Stimulated activated CD8-positive, alpha-beta memory T cell treated with anti-CD3 and anti-CD28 coated beads, Interleukin-4, amount 100 ng/mL, for 24 hours (primary cell): ENCODE measurements at regions not wholly inside any gene's neighbourhood (a gene's known extent, or its start where the extent isn't known, plus 50 kb on each side); places are given as distances from the start of the nearest gene placed in this dataset.

ENCODE experiments used
- DNase-seq: peaks from one replicate; pipeline ENCODE4 v3.0.0-alpha.2; 2020; ENCODE audit warnings: low read depth

DNA sequence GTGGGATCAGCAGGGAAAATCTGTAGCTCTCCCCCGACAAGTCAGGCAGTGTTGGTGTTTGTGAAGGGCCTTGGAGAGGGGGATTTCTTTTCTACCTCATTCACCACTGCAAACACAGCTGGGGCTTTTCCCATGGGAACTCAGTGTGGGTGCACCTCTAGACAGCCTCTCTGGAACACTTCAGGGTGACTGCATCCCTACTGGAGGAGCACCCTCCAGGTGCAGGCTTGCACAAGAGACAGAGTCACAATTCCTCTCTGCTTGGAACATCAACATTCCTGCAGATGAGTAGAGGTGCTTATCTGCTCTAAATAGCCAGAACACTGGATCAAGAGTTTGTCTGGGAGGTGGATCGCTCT lies 72.7 kb upstream of the AKAP13 start:
- no peak for DNase-seq

DNA sequence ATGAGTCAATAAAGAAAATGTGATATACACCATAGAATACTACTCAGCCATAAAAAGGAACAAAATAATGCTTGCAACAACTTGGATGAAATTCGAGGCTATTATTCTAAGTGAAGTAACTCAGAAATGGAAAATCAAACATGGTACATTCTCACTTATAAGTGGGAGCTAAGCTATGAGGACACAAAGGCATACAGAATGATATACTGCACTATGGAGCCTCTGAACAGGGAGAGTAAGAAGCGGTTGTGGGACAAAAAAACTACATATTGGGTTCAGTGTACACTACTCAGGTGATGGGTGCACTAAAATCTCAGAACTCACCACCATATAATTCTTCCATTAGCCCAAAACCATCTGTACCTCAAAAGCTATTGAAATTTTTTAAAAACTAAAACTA lies 68.8 kb upstream of the AKAP13 start:
- DNase-seq, result no peak

DNA sequence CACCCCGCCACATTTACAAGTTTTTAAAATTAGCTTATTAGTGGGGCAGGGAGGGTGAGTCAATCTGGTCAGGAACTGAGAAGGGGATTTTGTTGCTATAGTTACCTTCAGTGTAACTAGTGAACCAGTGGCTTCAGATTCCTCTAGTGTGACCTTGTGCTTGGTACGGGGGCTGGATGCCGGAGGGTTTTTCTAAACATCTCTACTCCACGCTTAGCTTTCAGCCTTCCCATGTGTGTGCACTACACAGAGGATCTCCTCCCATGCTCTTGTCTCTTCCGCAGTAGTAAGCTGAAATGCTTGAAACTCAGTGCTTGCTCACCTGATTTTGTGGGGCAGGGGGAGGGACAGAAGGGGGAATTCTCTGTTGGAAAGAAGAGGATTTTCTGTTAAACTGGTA lies 67.9 kb upstream of the AKAP13 start:
- no peak for DNase-seq

DNA sequence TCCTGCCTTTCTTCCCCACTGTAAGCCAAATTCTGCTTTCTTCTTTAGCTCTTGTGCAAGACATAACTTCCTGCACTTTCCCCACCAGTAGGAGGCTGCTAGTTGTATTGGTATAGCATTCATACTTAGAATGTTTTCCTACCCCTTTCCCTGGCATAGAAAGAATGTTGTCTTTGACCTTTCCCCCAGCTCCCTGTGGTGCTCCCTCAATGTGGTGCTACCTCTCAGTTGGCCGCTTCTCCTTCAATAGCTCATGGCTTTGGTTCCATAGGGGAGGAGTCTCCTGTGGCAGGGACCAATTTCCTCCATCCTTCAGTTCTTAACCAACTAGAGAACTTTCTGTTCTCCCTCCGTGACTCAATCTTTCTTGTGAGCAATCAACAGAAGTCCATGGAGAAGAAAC lies 67.5 kb upstream of the AKAP13 start:
- no peak for DNase-seq

DNA sequence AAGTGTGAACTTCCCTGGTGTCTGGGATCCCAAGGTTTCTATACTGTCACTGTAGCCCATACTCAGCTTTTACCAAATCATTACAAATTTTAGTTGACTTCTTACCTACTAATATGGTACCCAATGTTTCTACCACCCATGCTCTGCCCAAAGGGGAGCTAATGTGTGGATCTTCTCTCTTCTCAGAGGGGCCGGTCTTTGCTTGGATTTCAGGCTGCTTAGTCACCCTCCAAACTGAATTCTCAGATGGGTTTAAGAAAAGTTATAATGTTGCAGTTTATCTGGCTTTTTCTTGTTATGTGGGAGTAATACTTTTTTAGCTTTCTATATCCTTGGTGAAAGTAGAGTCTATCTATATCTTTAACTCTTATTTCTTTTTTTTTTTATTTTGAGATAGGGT lies 67.1 kb upstream of the AKAP13 start:
- DNase-seq, result no peak

DNA sequence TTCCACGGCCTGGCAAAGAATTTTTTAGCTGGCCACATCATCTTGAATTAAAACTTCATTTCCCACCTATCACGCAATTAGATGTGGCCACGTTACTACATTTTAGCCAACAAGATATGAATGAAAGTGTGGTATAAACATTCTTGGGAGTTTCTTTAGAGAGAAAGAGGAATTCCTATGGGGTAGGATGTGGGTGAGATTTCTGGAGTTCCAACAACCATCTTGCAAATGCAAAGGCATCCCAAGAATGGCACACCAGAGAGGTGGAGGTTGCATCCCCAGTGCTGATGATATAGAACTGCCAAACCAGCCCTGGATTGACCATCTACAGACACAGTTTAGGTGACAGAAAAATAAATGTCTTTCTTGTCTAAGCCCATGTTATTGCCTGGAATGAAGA lies 66.3 kb upstream of the AKAP13 start:
- DNase-seq, result no peak

DNA sequence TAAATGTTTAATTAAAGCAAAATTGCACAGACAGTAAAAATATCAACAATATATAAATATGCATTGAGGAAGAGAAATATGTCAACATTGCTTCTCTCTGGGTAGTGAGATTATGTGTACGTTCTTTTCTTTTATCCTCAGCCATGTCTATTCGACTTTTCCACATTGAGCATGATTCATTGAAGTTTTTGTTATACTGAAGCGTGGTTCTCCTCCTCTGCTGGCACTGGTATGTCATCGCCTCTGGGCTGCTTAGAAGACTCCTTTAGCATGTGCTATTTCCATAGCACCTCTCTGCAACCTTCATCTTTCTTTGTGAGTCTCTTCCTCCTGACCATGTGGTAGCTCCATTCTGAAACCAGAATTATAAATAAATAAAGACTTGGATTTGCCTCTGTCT lies 65.8 kb upstream of the AKAP13 start:
- DNase-seq, result no peak

DNA sequence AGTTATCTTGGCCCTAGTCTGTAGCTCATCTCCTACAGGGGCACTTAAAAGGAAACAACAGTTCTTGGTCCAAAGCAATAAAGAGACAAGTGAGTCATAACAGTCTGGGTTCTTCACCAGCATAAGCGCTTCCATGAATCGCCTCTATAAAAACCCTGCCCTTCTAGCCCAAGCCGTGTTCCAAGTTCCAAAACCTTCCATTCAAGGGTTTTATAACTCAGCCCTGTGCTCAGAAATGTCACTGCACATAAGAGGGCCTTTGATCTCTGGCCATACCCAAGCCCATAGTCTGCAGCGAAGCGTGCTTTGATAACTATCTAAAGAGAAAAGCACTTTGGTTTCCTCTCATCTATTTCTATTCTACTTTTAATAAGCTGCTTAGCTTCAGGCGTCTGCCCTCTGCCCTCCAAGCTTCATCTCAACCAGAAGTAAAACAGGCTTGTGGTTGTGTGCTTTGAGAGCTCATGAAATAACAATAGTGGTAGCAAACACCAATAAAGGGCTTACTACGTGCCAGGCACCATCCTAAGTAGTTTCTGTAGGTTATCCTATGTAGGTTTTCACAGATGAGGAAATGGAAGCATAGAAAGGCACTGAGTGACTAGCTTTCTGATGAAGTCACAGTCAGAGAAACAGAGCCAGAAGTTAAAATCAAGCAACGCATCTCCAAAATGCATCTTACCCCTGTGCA lies 64.0 kb upstream of the AKAP13 start:
- no peak for DNase-seq

DNA sequence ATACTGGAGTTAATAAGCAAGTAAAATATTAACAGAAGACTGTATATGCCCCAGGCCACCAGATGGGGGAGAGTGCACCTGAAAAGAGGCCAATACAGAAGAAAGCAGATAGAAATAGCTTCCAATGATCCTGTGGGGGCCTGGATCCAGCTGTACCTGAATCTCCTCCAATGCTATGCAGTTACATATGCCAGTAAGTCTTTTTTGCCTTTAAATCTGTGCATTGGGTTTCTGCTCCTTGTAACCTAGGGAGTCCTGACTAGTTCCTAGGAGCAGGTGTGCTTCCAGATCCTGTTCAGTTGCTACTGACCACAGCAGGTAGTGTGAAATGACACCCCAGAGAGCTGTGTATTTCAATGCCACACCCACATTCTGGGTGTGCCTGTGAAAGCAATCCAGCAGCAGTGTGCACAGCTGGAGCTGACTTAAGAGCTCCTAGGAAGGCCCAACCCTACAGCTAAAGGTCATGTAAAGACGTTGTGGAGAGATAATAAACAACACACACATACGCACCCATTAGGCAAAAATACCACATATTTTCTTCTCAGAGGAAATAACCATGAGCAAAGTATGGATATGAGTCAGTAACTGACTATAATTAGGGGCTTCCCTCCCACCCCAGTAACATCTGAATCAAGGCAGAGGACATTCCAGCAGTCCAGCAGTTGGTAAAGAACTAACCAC lies 62.2 kb upstream of the AKAP13 start:
- no peak for DNase-seq

DNA sequence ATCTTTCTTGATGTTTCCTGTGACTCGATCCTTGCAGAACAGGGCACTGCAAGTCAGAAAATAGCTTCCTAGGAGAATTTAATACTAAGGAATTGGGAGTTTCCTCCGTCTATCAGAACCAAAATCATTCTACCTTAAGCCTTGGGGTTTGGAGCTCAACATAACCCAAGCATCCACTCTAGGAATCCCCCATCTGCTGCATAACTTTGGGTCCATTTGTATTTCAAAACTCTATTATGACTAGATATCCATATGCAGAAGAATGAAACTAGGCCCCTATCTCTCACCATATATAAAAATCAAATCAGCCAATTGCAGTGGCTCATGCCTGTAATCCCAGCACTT lies 61.7 kb upstream of the AKAP13 start:
- no peak for DNase-seq

DNA sequence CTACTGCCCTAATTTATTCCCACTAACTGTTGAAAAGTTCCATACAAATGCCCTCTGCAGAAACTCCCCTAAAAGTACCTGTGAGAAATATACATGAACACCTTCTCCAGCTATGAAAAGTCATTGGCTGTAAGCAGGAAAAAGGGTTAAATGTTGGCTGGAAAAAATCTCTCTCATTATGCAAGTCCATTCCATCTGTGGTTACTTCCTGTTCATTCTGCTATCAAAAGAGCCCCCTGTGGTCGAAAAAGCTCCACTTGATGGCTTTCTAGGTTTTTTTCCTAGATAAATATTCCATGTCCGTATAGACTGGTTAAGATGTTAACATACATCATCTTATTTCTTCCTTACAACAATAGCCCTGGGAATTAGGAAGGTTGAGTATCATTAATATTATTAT lies 56.2 kb upstream of the AKAP13 start:
- no peak for DNase-seq

DNA sequence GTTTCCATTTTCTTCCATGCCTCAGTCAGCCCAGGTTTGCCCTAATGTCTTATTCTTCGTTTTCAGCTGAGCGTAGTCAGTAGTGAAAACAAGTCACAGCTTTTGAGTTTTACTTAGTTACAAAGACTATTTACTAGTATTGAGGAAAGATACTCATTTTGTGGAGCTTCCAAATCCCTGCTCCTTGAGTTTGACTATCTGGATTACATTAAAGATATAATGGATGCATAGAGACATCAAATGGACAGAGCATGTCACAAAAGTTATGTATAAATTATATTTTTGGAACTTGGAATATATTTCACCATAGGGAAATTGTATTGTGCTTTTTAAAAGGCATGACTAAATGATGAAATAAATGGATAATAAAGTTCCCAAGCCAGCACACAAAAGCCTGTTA lies 54.6 kb upstream of the AKAP13 start:
- DNase-seq, result no peak

DNA sequence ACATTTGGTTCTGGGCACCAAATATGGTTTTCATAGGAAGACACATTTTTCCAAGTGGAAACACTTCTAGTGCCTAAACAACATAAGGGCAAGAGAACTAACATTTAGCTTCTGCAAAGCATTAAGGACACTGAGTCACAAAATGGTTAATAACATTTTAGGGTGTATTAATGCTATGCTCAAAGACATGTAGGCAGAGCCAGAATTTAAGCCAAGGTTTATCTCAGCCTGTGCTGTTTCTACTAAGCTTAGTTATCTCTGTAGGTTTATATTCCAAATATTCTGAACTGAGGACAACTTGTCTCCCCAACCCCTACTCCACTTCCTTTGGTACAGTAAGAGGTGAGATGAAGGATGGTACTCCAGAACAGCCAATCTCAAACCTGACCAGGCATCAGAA lies 54.1 kb upstream of the AKAP13 start:
- DNase-seq, result no peak

DNA sequence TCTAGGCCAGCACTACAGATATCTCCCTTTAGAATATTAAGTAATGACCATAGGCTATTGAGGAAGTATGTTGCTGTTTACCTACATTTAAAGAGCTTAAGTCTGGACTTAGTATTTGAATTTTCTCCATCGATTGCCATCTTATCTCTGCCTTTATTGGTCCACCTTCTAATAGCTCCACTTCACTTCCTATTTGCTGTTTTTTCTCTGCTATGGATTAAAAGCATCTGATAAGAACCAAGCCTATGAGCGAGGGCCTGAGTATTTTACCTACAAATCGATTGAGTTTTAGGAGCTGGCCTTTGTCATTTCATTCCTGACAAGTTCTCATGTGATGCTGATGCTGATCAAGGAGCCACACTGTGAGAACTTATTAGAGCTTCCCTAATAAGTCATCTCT lies 52.6 kb upstream of the AKAP13 start:
- DNase-seq, result no peak

DNA sequence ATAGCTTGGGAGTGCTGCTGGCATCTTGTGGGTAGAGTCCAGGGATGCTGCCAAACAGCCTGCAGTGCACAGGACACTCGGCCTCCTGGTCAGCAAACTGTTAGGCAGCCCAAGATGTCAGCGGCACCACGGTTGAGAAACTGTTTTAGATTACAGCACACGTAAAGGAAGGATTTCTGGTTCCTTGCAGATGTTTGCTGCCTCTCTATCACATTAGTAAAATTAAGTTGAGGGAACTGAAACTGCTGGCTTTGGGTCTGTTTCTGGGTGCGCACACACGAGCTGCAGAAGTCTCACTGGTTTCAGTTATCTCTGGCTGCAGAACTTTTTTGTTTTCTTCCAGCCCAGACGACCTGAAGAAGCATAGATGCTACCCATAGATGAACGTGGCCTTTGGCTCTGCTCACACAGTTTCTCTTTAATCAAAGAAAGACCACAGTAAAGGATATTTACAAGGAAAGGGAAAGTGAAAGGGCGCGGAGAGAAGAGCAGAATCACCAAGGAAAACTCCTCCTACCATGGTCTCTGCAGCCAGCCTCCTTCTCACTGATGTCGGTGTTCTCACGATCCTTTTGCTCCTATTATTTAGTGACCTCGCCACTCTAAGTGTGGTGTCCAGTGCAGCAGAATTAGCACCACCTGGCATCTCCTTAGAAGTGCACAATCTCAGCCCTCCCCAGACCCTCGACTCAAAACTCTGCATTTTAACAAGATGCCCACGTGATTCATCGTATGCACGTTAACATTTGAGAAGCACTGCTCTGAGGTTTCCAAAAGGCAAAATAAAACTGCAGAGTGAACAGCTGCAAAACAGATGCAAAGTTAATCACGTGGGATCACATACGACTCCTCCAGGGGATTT lies 50.6 kb upstream of the AKAP13 start:
- DNase-seq, result no peak
